ENCODE measurements at regions not wholly inside any gene's neighbourhood (a gene's known extent, or its start where the extent isn't known, plus 50 kb on each side); places are given as distances from the start of the nearest gene placed in this dataset.

GRCh38 chr9:78505546-78505945 is 208.6 kb downstream of the PSAT1 start:
- H3K4me2 ChIP-seq (ENCODE audit: low read depth, low read length, poor library complexity, severe bottlenecking), result no peak overlapping the region
- H3K79me2 ChIP-seq (ENCODE audit: insufficient read depth, low read length), result no peaks in the 10 kb centered on the region
- no peak overlapping the region for H3K4me3 ChIP-seq (ENCODE audit: low read length, poor library complexity, severe bottlenecking)
- no peaks in the 10 kb centered on the region for H3K27me3 ChIP-seq (ENCODE audit: insufficient read depth, low read length, poor library complexity, severe bottlenecking)
- H3K9ac ChIP-seq (ENCODE audit: low read depth, low read length, poor library complexity, severe bottlenecking), result no peak overlapping the region
- no peaks in the 10 kb centered on the region for H3F3A ChIP-seq (ENCODE audit: low read depth)
- H3K4me1 ChIP-seq (ENCODE audit: insufficient read depth, low read length, poor library complexity, severe bottlenecking), result no peaks in the 10 kb centered on the region
- TF ChIP-seq, protein P1, sequence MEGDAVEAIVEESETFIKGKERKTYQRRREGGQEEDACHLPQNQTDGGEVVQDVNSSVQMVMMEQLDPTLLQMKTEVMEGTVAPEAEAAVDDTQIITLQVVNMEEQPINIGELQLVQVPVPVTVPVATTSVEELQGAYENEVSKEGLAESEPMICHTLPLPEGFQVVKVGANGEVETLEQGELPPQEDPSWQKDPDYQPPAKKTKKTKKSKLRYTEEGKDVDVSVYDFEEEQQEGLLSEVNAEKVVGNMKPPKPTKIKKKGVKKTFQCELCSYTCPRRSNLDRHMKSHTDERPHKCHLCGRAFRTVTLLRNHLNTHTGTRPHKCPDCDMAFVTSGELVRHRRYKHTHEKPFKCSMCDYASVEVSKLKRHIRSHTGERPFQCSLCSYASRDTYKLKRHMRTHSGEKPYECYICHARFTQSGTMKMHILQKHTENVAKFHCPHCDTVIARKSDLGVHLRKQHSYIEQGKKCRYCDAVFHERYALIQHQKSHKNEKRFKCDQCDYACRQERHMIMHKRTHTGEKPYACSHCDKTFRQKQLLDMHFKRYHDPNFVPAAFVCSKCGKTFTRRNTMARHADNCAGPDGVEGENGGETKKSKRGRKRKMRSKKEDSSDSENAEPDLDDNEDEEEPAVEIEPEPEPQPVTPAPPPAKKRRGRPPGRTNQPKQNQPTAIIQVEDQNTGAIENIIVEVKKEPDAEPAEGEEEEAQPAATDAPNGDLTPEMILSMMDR (conservative IDR thresholded peaks at IDR 0.05; ENCODE audit: low read length), result no peak
- TF ChIP-seq EZH2phosphoT487 (IDR thresholded peaks at IDR 0.05; ENCODE audit: borderline replicate concordance), result no peak
- no peaks in the 10 kb centered on the region for H3K9me2 ChIP-seq (replicated peaks; ENCODE audit: low read depth, low read length)
- no peaks in the 10 kb centered on the region for H3K9me3 ChIP-seq (ENCODE audit: insufficient read depth, low read depth, low read length)
- no peak overlapping the region for H2AFZ ChIP-seq (ENCODE audit: low read length)
- H3K36me3 ChIP-seq (ENCODE audit: insufficient read depth, low read length), result no peaks in the 10 kb centered on the region
- H4K20me1 ChIP-seq (ENCODE audit: insufficient read depth, low read length, poor library complexity, severe bottlenecking), result no peaks in the 10 kb centered on the region

DNA sequence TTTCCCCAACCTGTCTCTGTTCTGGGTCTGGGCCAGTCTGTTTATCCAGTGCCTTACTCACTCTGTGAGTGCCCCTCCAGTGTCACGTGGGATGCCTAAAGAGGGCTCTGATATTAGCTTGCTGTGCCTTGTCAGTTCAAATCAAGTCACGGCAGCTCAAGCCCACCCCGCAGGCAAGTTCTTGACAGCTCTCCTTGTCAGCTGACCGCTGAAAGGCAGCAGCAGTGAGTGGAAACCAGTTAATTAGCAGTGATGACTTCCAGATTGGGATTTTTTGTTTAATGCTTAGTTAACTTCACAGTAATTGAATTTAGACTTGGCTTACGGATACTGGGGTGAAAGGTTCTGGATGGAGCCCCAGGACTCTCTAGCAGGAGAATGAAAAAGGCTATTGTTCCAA is 210.1 kb downstream of the PSAT1 start:
- no peak overlapping the region for H3K9ac ChIP-seq (ENCODE audit: low read depth, low read length, poor library complexity, severe bottlenecking)
- TF ChIP-seq EZH2phosphoT487 (IDR thresholded peaks at IDR 0.05; ENCODE audit: borderline replicate concordance), result no peak
- TF ChIP-seq, protein P1 (conservative IDR thresholded peaks at IDR 0.05; ENCODE audit: low read length), result no peak
- H2AFZ ChIP-seq (ENCODE audit: low read length), result no peak overlapping the region
- H3K4me3 ChIP-seq (ENCODE audit: low read length, poor library complexity, severe bottlenecking), result no peak overlapping the region
- H3F3A ChIP-seq (ENCODE audit: low read depth), result no peaks in the 10 kb centered on the region
- H3K9me2 ChIP-seq (replicated peaks; ENCODE audit: low read depth, low read length), result no peaks in the 10 kb centered on the region
- H3K27me3 ChIP-seq (ENCODE audit: insufficient read depth, low read length, poor library complexity, severe bottlenecking), result no peaks in the 10 kb centered on the region
- no peaks in the 10 kb centered on the region for H4K20me1 ChIP-seq (ENCODE audit: insufficient read depth, low read length, poor library complexity, severe bottlenecking)
- H3K4me1 ChIP-seq (ENCODE audit: insufficient read depth, low read length, poor library complexity, severe bottlenecking), result no peaks in the 10 kb centered on the region
- H3K36me3 ChIP-seq (ENCODE audit: insufficient read depth, low read length), result no peaks in the 10 kb centered on the region
- H3K4me2 ChIP-seq (ENCODE audit: low read depth, low read length, poor library complexity, severe bottlenecking), result no peak overlapping the region
- H3K79me2 ChIP-seq (ENCODE audit: insufficient read depth, low read length), result no peaks in the 10 kb centered on the region
- no peaks in the 10 kb centered on the region for H3K9me3 ChIP-seq (ENCODE audit: insufficient read depth, low read depth, low read length)

- no peak overlapping the region for H3K4me3 ChIP-seq (ENCODE audit: low read length, poor library complexity, severe bottlenecking)
- no peaks in the 10 kb centered on the region for H3K9me2 ChIP-seq (replicated peaks; ENCODE audit: low read depth, low read length)
- H2AFZ ChIP-seq (ENCODE audit: low read length), result no peak overlapping the region
- TF ChIP-seq, protein P1 (conservative IDR thresholded peaks at IDR 0.05; ENCODE audit: low read length), result no peak
- TF ChIP-seq EZH2phosphoT487 (IDR thresholded peaks at IDR 0.05; ENCODE audit: borderline replicate concordance), result no peak
- H3K27me3 ChIP-seq (ENCODE audit: insufficient read depth, low read length, poor library complexity, severe bottlenecking), result no peaks in the 10 kb centered on the region
- no peak overlapping the region for H3K9ac ChIP-seq (ENCODE audit: low read depth, low read length, poor library complexity, severe bottlenecking)
- H3K9me3 ChIP-seq (ENCODE audit: insufficient read depth, low read depth, low read length), result no peaks in the 10 kb centered on the region
- no peak overlapping the region for H3K4me2 ChIP-seq (ENCODE audit: low read depth, low read length, poor library complexity, severe bottlenecking)
- no peaks in the 10 kb centered on the region for H3K79me2 ChIP-seq (ENCODE audit: insufficient read depth, low read length)
- H3K36me3 ChIP-seq (ENCODE audit: insufficient read depth, low read length), result no peaks in the 10 kb centered on the region
- no peaks in the 10 kb centered on the region for H3F3A ChIP-seq (ENCODE audit: low read depth)
- H3K4me1 ChIP-seq (ENCODE audit: insufficient read depth, low read length, poor library complexity, severe bottlenecking), result no peaks in the 10 kb centered on the region
- H4K20me1 ChIP-seq (ENCODE audit: insufficient read depth, low read length, poor library complexity, severe bottlenecking), result no peaks in the 10 kb centered on the region
Measured at GRCh38 chr9:78510035-78510434, 213.1 kb downstream of the PSAT1 start.
